PC-3 (cell line): ENCODE measurements at regions not wholly inside any gene's neighbourhood (a gene's known extent, or its start where the extent isn't known, plus 50 kb on each side); places are given as distances from the start of the nearest gene placed in this dataset.
"Not testable (repeated sequence)": the region's sequence is repeated elsewhere in the genome, so short reads cannot be mapped to it uniquely, and the experiment has no call there.

Experiments used
- ATAC-seq: fragments of 200-7000 bp; cut with Tn5 transposase; 2 replicates; pipeline ENCODE4 v1.9.1; 2020; ENCODE audit warnings: mild to moderate bottlenecking, moderate library complexity
- BruUV-seq: library from RNA; stranded (reverse); fragments of 400-500 nt; replicated peaks from 2 replicates; lab custom pipeline; 2021; lab: Mats Ljungman, UMichigan
- CTCF ChIA-PET: fragments of 300-600 bp; sonication (Branson Sonifier 250); formaldehyde crosslinking; loops from one replicate; lab custom pipeline; 2022; ENCODE audit warnings: antibody characterized with exemption; lab: Charles Lee
- POLR2A ChIA-PET: fragments of 300-600 bp; sonication (Branson Sonifier 250); formaldehyde crosslinking; loops from one replicate; lab custom pipeline; 2022; ENCODE audit warnings: antibody characterized with exemption; ENCODE audit not compliant: unreplicated experiment; lab: Charles Lee
- DNase-seq: peaks from one replicate; pipeline ENCODE4 v3.0.0-alpha.2; 2015
- H2AFZ ChIP-seq: fragments of 300-600 bp; sonication (generic); 2 replicates; pipeline ENCODE4 v1.6.0; 2016; ENCODE audit warnings: antibody characterized with exemption, low read length
- H3F3A ChIP-seq: fragments of 300-600 bp; sonication (generic); one replicate; pipeline ENCODE4 v1.6.0; 2017; ENCODE audit warnings: antibody characterized with exemption, low read length, control low read depth, mild to moderate bottlenecking; ENCODE audit not compliant: unreplicated experiment
- H3K27ac ChIP-seq: fragments of 300-600 bp; sonication (generic); 2 replicates; pipeline ENCODE4 v1.5.1; 2016; ENCODE audit warnings: mild to moderate bottlenecking, low read length
- H3K27me3 ChIP-seq: fragments of 300-600 bp; sonication (generic); 2 replicates; pipeline ENCODE4 v1.6.1; 2016; ENCODE audit warnings: low read length, mixed read lengths
- H3K36me3 ChIP-seq: fragments of 300-600 bp; sonication (generic); 2 replicates; pipeline ENCODE4 v1.6.1; 2016; ENCODE audit warnings: low read depth, mixed run types, low read length, mixed read lengths
- H3K4me1 ChIP-seq: fragments of 300-600 bp; sonication (generic); 2 replicates; pipeline ENCODE4 v1.5.1; 2016; ENCODE audit warnings: low read length; ENCODE audit not compliant: insufficient read depth
- H3K4me2 ChIP-seq: fragments of 300-600 bp; sonication (generic); 2 replicates; pipeline ENCODE4 v1.6.0; 2016; ENCODE audit warnings: low read length
- H3K4me3 ChIP-seq: fragments of 300-600 bp; sonication (generic); 2 replicates; pipeline ENCODE4 v1.5.1; 2016; ENCODE audit warnings: mild to moderate bottlenecking, low read length, mixed read lengths
- H3K79me2 ChIP-seq: fragments of 300-600 bp; sonication (generic); 2 replicates; pipeline ENCODE4 v1.6.1; 2017; ENCODE audit warnings: low read length, mixed read lengths
- H3K9ac ChIP-seq: fragments of 300-600 bp; sonication (generic); 2 replicates; pipeline ENCODE4 v1.6.0; 2016; ENCODE audit warnings: mild to moderate bottlenecking, low read length
- H3K9me2 ChIP-seq: fragments of 300-600 bp; sonication (generic); replicated peaks from 2 replicates; pipeline ENCODE4 v1.6.1; 2016; ENCODE audit warnings: mixed run types, low read length, mixed read lengths
- H3K9me3 ChIP-seq: fragments of 300-600 bp; sonication (generic); 2 replicates; pipeline ENCODE4 v1.6.1; 2016; ENCODE audit warnings: low read length, mixed read lengths
- H4K20me1 ChIP-seq: fragments of 300-600 bp; sonication (generic); 2 replicates; pipeline ENCODE4 v1.6.1; 2016; ENCODE audit warnings: low read length, mixed read lengths
- EZH2 ChIP-seq: fragments of 300-600 bp; sonication (generic); IDR thresholded peaks from one replicate; pipeline ENCODE4 v1.6.1; 2017; ENCODE audit warnings: antibody characterized with exemption, mild to moderate bottlenecking, low read length; ENCODE audit not compliant: unreplicated experiment
- EZH2phosphoT487 ChIP-seq: fragments of 300-600 bp; sonication (generic); IDR thresholded peaks from 2 replicates; pipeline ENCODE4 v1.6.1; 2018; ENCODE audit warnings: mild to moderate bottlenecking, antibody characterized with exemption, low read length, borderline replicate concordance
- intact Hi-C: fragments of 100-400 bp; cut with micrococcal nuclease; formaldehyde crosslinking; loops from 2 replicates; pipeline ENCODE4 v1.9.0; 2023
- TF ChIP-seq, protein P1 (sequence below): fragments of 300-600 bp; sonication (generic); conservative IDR thresholded peaks from 2 replicates; pipeline ENCODE4 v1.5.1; 2017; ENCODE audit warnings: antibody characterized with exemption, low read depth, mild to moderate bottlenecking, low read length

DNA sequence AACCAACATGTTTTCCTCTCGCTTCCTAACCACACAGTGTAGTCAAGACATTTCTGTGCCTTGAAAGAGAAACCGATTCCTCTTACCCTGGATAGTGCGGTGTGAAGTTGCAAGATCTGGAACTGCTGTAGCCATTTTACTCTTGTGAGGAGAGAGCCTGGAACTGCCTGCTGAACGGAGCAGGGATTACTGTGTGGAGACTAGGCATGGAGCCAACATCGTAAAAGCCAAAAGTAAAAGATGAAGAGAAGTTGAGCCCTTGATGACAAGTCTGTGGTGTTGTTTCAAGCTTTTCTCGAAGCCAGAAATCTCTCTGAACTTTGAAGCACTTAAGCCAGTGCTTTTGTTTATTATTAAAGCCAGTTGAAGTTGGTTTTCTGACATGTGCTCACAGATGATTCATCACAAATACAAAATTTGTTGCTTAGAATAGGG, 110.1 kb upstream of the GRIN3A start:
- no peak overlapping the region for H2AFZ ChIP-seq
- no peaks in the 10 kb centered on the region for H3K79me2 ChIP-seq
- no TSS peak for BruUV-seq
- POLR2A ChIA-PET = no interaction called here
- DNase-seq = no peak
- no peaks in the 10 kb centered on the region for H3K36me3 ChIP-seq
- no peaks in the 10 kb centered on the region for H3K4me1 ChIP-seq
- H4K20me1 ChIP-seq = no peaks in the 10 kb centered on the region
- no peaks in the 10 kb centered on the region for H3K9me2 ChIP-seq
- CTCF ChIA-PET = no interaction called here
- no peak overlapping the region for H3K27ac ChIP-seq
- H3K27me3 ChIP-seq = no peaks in the 10 kb centered on the region
- TF ChIP-seq, protein P1, sequence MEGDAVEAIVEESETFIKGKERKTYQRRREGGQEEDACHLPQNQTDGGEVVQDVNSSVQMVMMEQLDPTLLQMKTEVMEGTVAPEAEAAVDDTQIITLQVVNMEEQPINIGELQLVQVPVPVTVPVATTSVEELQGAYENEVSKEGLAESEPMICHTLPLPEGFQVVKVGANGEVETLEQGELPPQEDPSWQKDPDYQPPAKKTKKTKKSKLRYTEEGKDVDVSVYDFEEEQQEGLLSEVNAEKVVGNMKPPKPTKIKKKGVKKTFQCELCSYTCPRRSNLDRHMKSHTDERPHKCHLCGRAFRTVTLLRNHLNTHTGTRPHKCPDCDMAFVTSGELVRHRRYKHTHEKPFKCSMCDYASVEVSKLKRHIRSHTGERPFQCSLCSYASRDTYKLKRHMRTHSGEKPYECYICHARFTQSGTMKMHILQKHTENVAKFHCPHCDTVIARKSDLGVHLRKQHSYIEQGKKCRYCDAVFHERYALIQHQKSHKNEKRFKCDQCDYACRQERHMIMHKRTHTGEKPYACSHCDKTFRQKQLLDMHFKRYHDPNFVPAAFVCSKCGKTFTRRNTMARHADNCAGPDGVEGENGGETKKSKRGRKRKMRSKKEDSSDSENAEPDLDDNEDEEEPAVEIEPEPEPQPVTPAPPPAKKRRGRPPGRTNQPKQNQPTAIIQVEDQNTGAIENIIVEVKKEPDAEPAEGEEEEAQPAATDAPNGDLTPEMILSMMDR = no peak
- H3K9me3 ChIP-seq = no peaks in the 10 kb centered on the region
- H3F3A ChIP-seq = no peaks in the 10 kb centered on the region
- no peak overlapping the region for H3K9ac ChIP-seq
- ATAC-seq = no peak
- intact Hi-C loops = no loop called here
- no peak overlapping the region for H3K4me3 ChIP-seq
- no peak overlapping the region for H3K4me2 ChIP-seq

DNA sequence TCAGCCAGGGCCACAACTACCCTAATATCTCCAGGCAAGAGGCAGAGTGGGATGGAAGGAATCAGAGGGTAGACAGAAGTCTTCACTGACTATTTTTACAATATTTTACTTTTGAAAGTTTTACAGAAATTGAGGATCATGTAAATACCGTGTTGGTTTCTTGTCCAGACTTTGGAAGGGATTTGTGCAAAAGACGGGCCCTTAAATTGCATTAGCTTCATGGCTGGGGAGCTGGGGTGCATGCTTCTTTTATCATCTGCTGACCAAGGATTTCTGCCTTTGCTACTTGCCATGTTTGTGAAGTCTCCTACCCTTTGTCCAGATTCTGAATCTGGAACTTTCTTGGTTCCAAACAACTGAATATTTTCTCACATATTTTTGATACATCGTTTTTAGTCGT, 107.7 kb upstream of the GRIN3A start:
- Histone ChIP-seq H3K9me2 (no peaks in the 10 kb centered on the region), H3K27me3 (no peaks in the 10 kb centered on the region), H2AFZ (no peak overlapping the region), H3K4me3 (no peak overlapping the region), H3K4me2 (no peak overlapping the region), H3K4me1 (no peaks in the 10 kb centered on the region), H3F3A (no peaks in the 10 kb centered on the region), H4K20me1 (no peaks in the 10 kb centered on the region), H3K79me2 (no peaks in the 10 kb centered on the region), H3K36me3 (no peaks in the 10 kb centered on the region), H3K9ac (no peak overlapping the region), H3K27ac (no peak overlapping the region), H3K9me3 (no peaks in the 10 kb centered on the region)
- ATAC-seq = no peak
- BruUV-seq = no TSS peak
- CTCF ChIA-PET = no interaction called here
- TF ChIP-seq, protein P1 = no peak
- TF ChIP-seq EZH2 = no peak
- no peak for TF ChIP-seq EZH2phosphoT487
- intact Hi-C loops = no loop called here
- POLR2A ChIA-PET = no interaction called here
- no peak for DNase-seq

DNA sequence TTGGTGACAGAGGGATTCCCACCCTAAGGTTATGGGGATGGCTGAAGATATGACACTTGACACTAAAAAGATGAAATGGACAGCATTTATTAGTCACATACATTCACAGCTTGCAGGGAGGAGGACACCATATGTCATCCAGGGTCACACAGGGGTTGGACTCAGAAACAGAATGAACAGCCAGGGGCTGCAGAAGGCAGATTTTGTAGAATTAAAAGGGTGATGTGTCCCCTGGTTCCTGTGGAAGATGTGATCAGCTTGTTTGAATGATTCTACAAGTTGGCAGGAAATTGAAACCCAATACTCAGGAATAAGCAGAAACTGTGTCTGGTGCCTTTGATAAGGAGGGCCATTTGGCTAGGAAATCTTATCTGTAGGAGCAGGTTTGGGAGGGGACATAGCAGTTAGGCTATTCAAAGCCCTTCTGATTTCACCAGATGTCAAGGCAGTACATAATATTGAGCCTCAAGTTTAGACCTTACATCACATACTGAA, 102.3 kb upstream of the GRIN3A start:
- Histone ChIP-seq H4K20me1 (no peaks in the 10 kb centered on the region), H3K27me3 (no peaks in the 10 kb centered on the region), H3K4me2 (no peak overlapping the region), H3K27ac (no peak overlapping the region), H3K4me3 (no peak overlapping the region), H3K9me2 (no peaks in the 10 kb centered on the region), H2AFZ (no peak overlapping the region), H3K9me3 (no peaks in the 10 kb centered on the region), H3F3A (no peaks in the 10 kb centered on the region), H3K9ac (no peak overlapping the region), H3K4me1 (no peaks in the 10 kb centered on the region), H3K36me3 (no peaks in the 10 kb centered on the region), H3K79me2 (no peaks in the 10 kb centered on the region)
- TF ChIP-seq EZH2phosphoT487 (no peak), EZH2 (no peak)
- TF ChIP-seq, protein P1 = no peak
- ChIA-PET POLR2A (no interaction called here), CTCF (no interaction called here)
- BruUV-seq = no TSS peak
- DNase-seq = no peak
- intact Hi-C loops = no loop called here
- no peak for ATAC-seq

DNA sequence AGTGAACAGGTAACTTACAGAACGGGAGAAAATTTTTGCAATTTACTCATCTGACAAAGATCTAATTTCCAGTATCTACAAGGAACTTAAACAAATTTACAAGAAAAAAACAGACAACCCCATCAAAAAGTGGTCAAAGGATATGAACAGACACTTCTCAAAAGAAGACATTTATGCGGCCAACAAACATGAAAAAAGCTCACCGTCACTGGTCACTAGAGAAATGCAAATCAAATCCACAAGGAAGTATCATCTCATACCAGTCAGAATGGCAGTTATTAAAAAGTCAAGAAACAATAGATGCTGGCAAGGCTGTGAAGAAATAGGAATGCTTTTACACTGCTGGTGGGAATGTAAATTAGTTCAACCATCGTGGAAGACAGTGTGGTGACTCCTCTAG, 100.5 kb upstream of the GRIN3A start:
- H3K4me2 ChIP-seq, H3K9me3 ChIP-seq, H3K4me3 ChIP-seq, intact Hi-C loops, ATAC-seq, H3K9ac ChIP-seq, BruUV-seq, H3K27ac ChIP-seq, H2AFZ ChIP-seq, H3F3A ChIP-seq, H3K27me3 ChIP-seq, POLR2A ChIA-PET, H3K79me2 ChIP-seq, H3K4me1 ChIP-seq, CTCF ChIA-PET, H4K20me1 ChIP-seq, H3K36me3 ChIP-seq, DNase-seq, H3K9me2 ChIP-seq: not testable (repeated sequence)
